ENCODE measurements at regions not wholly inside any gene's neighbourhood (a gene's known extent, or its start where the extent isn't known, plus 50 kb on each side); places are given as distances from the start of the nearest gene placed in this dataset.

DNA sequence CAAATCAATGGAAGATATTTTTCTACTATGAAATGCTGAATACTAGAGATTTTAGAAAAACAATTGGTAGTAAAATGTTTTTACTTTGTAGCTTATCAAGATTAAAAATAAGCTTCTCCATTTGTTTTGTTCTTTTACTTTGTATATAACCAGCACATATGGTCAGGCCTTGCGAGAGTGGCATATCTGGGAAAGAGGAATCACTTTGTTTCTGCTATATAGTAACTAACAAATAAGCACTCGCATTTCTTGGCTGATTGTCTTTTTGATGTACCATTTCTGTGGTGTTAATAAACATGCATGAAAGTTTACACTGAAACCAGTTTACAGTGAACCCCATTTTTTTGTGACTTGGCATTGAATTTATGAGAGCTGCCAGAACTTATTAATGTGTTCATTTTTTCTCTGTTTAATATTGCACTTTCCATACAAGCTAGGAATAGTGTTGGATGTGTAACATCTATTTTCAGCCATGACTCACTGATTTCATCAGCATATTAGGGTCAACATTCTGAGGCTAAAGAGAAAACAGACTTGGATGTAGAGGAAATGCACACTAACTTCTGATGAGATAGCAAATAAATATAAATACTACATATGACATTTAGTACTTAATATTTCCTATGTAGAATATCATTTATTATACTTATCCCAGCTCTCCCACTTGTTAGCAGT lies 635.5 kb downstream of the KCNH5 start:
- no peak overlapping the region for H2BK12ac ChIP-seq (ENCODE audit: low read length in 2 of 2)
- no peak overlapping the region for H2BK15ac ChIP-seq (ENCODE audit: low read depth, poor library complexity, severe bottlenecking)
- H3K36me3 ChIP-seq (ENCODE audit: control insufficient read depth in 1 of 2, insufficient read depth in 2 of 2, low read depth in 1 of 2, low read length in 2 of 2), result no peaks in the 10 kb centered on the region
- 86% methylated on average over 1 of the region's 2 CpGs for WGBS
- H2BK120ac ChIP-seq (ENCODE audit: low read depth, low read length), result no peak overlapping the region
- H3K18ac ChIP-seq (ENCODE audit: low read depth in 1 of 2, low read length in 2 of 2), result no peak overlapping the region
- H3K4me2 ChIP-seq (ENCODE audit: low read length, poor library complexity, severe bottlenecking), result no peak overlapping the region
- H4K8ac ChIP-seq (ENCODE audit: low read length), result no peak overlapping the region
- H3K4me1 ChIP-seq (ENCODE audit: control insufficient read depth, insufficient read depth, low read depth, low read length), result no peaks in the 10 kb centered on the region
- H3K9me3 ChIP-seq (ENCODE audit: control insufficient read depth, low read length), result peaks cover 4% of the 10 kb centered on the region
- DNase-seq, result peak; percentile 89
- no peak overlapping the region for H2BK5ac ChIP-seq (ENCODE audit: low read depth, low read length, poor library complexity, severe bottlenecking)
- no peak overlapping the region for H2AFZ ChIP-seq (ENCODE audit: low read depth, low read length)
- H2AK5ac ChIP-seq (ENCODE audit: low read length, severe bottlenecking), result no peak overlapping the region
- H3K4ac ChIP-seq (ENCODE audit: low read depth in 1 of 2, low read length in 2 of 2), result no peak overlapping the region
- H3K4me3 ChIP-seq (ENCODE audit: insufficient read depth in 1 of 2, low read depth in 1 of 2, low read length in 2 of 2), result no peak overlapping the region
- H3K27me3 ChIP-seq (ENCODE audit: control insufficient read depth in 1 of 2, insufficient read depth in 1 of 2, low read length in 2 of 2), result no peaks in the 10 kb centered on the region
- H4K91ac ChIP-seq (ENCODE audit: low read length), result no peak overlapping the region
- H3K79me1 ChIP-seq (replicated peaks; ENCODE audit: low read length, poor library complexity, severe bottlenecking), result no peaks in the 10 kb centered on the region
- H3K9ac ChIP-seq (ENCODE audit: low read length), result no peak overlapping the region
- H3K27ac ChIP-seq (ENCODE audit: low read length, poor library complexity, severe bottlenecking), result no peak overlapping the region
- H3K14ac ChIP-seq (ENCODE audit: low read length in 2 of 2), result no peak overlapping the region
- no peak overlapping the region for H3K23ac ChIP-seq (ENCODE audit: low read length in 2 of 2)

GRCh38 chr14:62420847-62421246 lies 624.4 kb downstream of the KCNH5 start:
- H3K4me3 ChIP-seq (ENCODE audit: insufficient read depth in 1 of 2, low read depth in 1 of 2, low read length in 2 of 2), result no peak overlapping the region
- H3K36me3 ChIP-seq (ENCODE audit: control insufficient read depth in 1 of 2, insufficient read depth in 2 of 2, low read depth in 1 of 2, low read length in 2 of 2), result no peaks in the 10 kb centered on the region
- H2AK5ac ChIP-seq (ENCODE audit: low read length, severe bottlenecking), result no peak overlapping the region
- no peak overlapping the region for H2BK12ac ChIP-seq (ENCODE audit: low read length in 2 of 2)
- H3K9ac ChIP-seq (ENCODE audit: low read length), result no peak overlapping the region
- no peak overlapping the region for H3K4ac ChIP-seq (ENCODE audit: low read depth in 1 of 2, low read length in 2 of 2)
- no peak overlapping the region for H4K8ac ChIP-seq (ENCODE audit: low read length)
- no peak overlapping the region for H3K27ac ChIP-seq (ENCODE audit: low read length, poor library complexity, severe bottlenecking)
- no peaks in the 10 kb centered on the region for H3K79me1 ChIP-seq (replicated peaks; ENCODE audit: low read length, poor library complexity, severe bottlenecking)
- no peak overlapping the region for H4K91ac ChIP-seq (ENCODE audit: low read length)
- no peak overlapping the region for H3K23ac ChIP-seq (ENCODE audit: low read length in 2 of 2)
- H3K4me1 ChIP-seq (ENCODE audit: control insufficient read depth, insufficient read depth, low read depth, low read length), result no peaks in the 10 kb centered on the region
- no peak overlapping the region for H2BK120ac ChIP-seq (ENCODE audit: low read depth, low read length)
- peaks cover 14% of the 10 kb centered on the region for H3K9me3 ChIP-seq (ENCODE audit: control insufficient read depth, low read length)
- 83% methylated on average over 1 of the region's 1 CpG for WGBS
- H2BK15ac ChIP-seq (ENCODE audit: low read depth, poor library complexity, severe bottlenecking), result no peak overlapping the region
- H3K18ac ChIP-seq (ENCODE audit: low read depth in 1 of 2, low read length in 2 of 2), result no peak overlapping the region
- no peak overlapping the region for H3K4me2 ChIP-seq (ENCODE audit: low read length, poor library complexity, severe bottlenecking)
- H3K14ac ChIP-seq (ENCODE audit: low read length in 2 of 2), result no peak overlapping the region
- H3K27me3 ChIP-seq (ENCODE audit: control insufficient read depth in 1 of 2, insufficient read depth in 1 of 2, low read length in 2 of 2), result no peaks in the 10 kb centered on the region
- no peak overlapping the region for H2BK5ac ChIP-seq (ENCODE audit: low read depth, low read length, poor library complexity, severe bottlenecking)
- H2AFZ ChIP-seq (ENCODE audit: low read depth, low read length), result no peak overlapping the region
- DNase-seq, result peak; percentile 4

- 6% methylated on average over 3 of the region's 5 CpGs for WGBS
- no peaks in the 10 kb centered on the region for H3K4me1 ChIP-seq (ENCODE audit: control insufficient read depth, insufficient read depth, low read depth, low read length)
- peak; percentile 76 for DNase-seq
- H3K36me3 ChIP-seq (ENCODE audit: control insufficient read depth in 1 of 2, insufficient read depth in 2 of 2, low read depth in 1 of 2, low read length in 2 of 2), result no peaks in the 10 kb centered on the region
- no peaks in the 10 kb centered on the region for H3K27me3 ChIP-seq (ENCODE audit: control insufficient read depth in 1 of 2, insufficient read depth in 1 of 2, low read length in 2 of 2)
- no peak overlapping the region for H3K27ac ChIP-seq (ENCODE audit: low read length, poor library complexity, severe bottlenecking)
- H2AK5ac ChIP-seq (ENCODE audit: low read length, severe bottlenecking), result no peak overlapping the region
- no peak overlapping the region for H2BK5ac ChIP-seq (ENCODE audit: low read depth, low read length, poor library complexity, severe bottlenecking)
- no peak overlapping the region for H2BK12ac ChIP-seq (ENCODE audit: low read length in 2 of 2)
- no peak overlapping the region for H3K23ac ChIP-seq (ENCODE audit: low read length in 2 of 2)
- H3K18ac ChIP-seq (ENCODE audit: low read depth in 1 of 2, low read length in 2 of 2), result peak overlapping the region in 1 of 2 experiments; percentile 74
- no peak overlapping the region for H3K9ac ChIP-seq (ENCODE audit: low read length)
- no peak overlapping the region for H3K4ac ChIP-seq (ENCODE audit: low read depth in 1 of 2, low read length in 2 of 2)
- no peak overlapping the region for H2BK15ac ChIP-seq (ENCODE audit: low read depth, poor library complexity, severe bottlenecking)
- no peak overlapping the region for H2BK120ac ChIP-seq (ENCODE audit: low read depth, low read length)
- no peaks in the 10 kb centered on the region for H3K79me1 ChIP-seq (replicated peaks; ENCODE audit: low read length, poor library complexity, severe bottlenecking)
- H4K8ac ChIP-seq (ENCODE audit: low read length), result no peak overlapping the region
- H3K4me3 ChIP-seq (ENCODE audit: insufficient read depth in 1 of 2, low read depth in 1 of 2, low read length in 2 of 2), result no peak overlapping the region
- H3K14ac ChIP-seq (ENCODE audit: low read length in 2 of 2), result no peak overlapping the region
- no peak overlapping the region for H4K91ac ChIP-seq (ENCODE audit: low read length)
- peak overlapping the region; percentile 2 for H2AFZ ChIP-seq (ENCODE audit: low read depth, low read length)
- H3K9me3 ChIP-seq (ENCODE audit: control insufficient read depth, low read length), result peaks cover 47% of the 10 kb centered on the region
- H3K4me2 ChIP-seq (ENCODE audit: low read length, poor library complexity, severe bottlenecking), result no peak overlapping the region
Measured at GRCh38 chr14:62428429-62429203, 616.6 kb downstream of the KCNH5 start.

GRCh38 chr14:62429683-62430082 lies 615.6 kb downstream of the KCNH5 start:
- H2BK5ac ChIP-seq (ENCODE audit: low read depth, low read length, poor library complexity, severe bottlenecking), result no peak overlapping the region
- no peak overlapping the region for H2BK15ac ChIP-seq (ENCODE audit: low read depth, poor library complexity, severe bottlenecking)
- no peaks in the 10 kb centered on the region for H3K79me1 ChIP-seq (replicated peaks; ENCODE audit: low read length, poor library complexity, severe bottlenecking)
- no peak overlapping the region for H2AK5ac ChIP-seq (ENCODE audit: low read length, severe bottlenecking)
- no peak overlapping the region for H4K8ac ChIP-seq (ENCODE audit: low read length)
- H2BK12ac ChIP-seq (ENCODE audit: low read length in 2 of 2), result no peak overlapping the region
- no peak overlapping the region for H3K4me2 ChIP-seq (ENCODE audit: low read length, poor library complexity, severe bottlenecking)
- no peak for DNase-seq
- H3K4me1 ChIP-seq (ENCODE audit: control insufficient read depth, insufficient read depth, low read depth, low read length), result no peaks in the 10 kb centered on the region
- peaks cover 48% of the 10 kb centered on the region for H3K9me3 ChIP-seq (ENCODE audit: control insufficient read depth, low read length)
- no peak overlapping the region for H2BK120ac ChIP-seq (ENCODE audit: low read depth, low read length)
- H3K23ac ChIP-seq (ENCODE audit: low read length in 2 of 2), result no peak overlapping the region
- H2AFZ ChIP-seq (ENCODE audit: low read depth, low read length), result no peak overlapping the region
- H3K14ac ChIP-seq (ENCODE audit: low read length in 2 of 2), result no peak overlapping the region
- H3K27ac ChIP-seq (ENCODE audit: low read length, poor library complexity, severe bottlenecking), result no peak overlapping the region
- H3K4me3 ChIP-seq (ENCODE audit: insufficient read depth in 1 of 2, low read depth in 1 of 2, low read length in 2 of 2), result no peak overlapping the region
- H3K27me3 ChIP-seq (ENCODE audit: control insufficient read depth in 1 of 2, insufficient read depth in 1 of 2, low read length in 2 of 2), result no peaks in the 10 kb centered on the region
- H3K4ac ChIP-seq (ENCODE audit: low read depth in 1 of 2, low read length in 2 of 2), result no peak overlapping the region
- H4K91ac ChIP-seq (ENCODE audit: low read length), result no peak overlapping the region
- H3K9ac ChIP-seq (ENCODE audit: low read length), result no peak overlapping the region
- no CpG with 5 or more reads among the region's 1 CpG for WGBS
- no peaks in the 10 kb centered on the region for H3K36me3 ChIP-seq (ENCODE audit: control insufficient read depth in 1 of 2, insufficient read depth in 2 of 2, low read depth in 1 of 2, low read length in 2 of 2)
- H3K18ac ChIP-seq (ENCODE audit: low read depth in 1 of 2, low read length in 2 of 2), result no peak overlapping the region

Data from mesenchymal stem cell (in vitro differentiated cells and primary cell).